LNCAP (cell line): ENCODE measurements at regions not wholly inside any gene's neighbourhood (a gene's known extent, or its start where the extent isn't known, plus 50 kb on each side); places are given as distances from the start of the nearest gene placed in this dataset.

Source experiments
- TF ChIP-seq, protein P1 (sequence below): fragments of 450-650 bp; IDR thresholded peaks from 2 replicates; pipeline ENCODE4 v1.5.1; 2017; ENCODE audit warnings: mild to moderate bottlenecking

DNA sequence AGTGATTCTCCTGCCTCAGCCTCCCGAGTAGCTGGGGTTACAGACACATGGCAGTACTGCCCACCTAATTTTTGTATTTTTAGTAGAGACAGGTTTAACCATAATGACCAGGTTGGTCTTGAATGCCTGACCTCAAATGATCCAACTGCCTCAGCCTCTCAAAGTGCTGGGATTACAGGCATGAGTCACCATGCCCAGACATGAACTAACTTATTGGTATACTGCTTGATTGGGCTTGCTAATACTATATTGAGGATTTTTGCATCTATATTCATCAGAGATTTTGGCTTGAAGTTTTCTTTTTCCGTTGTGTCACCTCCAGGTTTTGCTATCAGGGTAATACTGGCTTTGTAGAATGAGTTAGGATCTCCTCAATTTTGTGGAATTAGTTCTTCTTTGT lies 706.1 kb upstream of the HS6ST1 start:
- TF ChIP-seq, protein P1, sequence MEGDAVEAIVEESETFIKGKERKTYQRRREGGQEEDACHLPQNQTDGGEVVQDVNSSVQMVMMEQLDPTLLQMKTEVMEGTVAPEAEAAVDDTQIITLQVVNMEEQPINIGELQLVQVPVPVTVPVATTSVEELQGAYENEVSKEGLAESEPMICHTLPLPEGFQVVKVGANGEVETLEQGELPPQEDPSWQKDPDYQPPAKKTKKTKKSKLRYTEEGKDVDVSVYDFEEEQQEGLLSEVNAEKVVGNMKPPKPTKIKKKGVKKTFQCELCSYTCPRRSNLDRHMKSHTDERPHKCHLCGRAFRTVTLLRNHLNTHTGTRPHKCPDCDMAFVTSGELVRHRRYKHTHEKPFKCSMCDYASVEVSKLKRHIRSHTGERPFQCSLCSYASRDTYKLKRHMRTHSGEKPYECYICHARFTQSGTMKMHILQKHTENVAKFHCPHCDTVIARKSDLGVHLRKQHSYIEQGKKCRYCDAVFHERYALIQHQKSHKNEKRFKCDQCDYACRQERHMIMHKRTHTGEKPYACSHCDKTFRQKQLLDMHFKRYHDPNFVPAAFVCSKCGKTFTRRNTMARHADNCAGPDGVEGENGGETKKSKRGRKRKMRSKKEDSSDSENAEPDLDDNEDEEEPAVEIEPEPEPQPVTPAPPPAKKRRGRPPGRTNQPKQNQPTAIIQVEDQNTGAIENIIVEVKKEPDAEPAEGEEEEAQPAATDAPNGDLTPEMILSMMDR: no peak

DNA sequence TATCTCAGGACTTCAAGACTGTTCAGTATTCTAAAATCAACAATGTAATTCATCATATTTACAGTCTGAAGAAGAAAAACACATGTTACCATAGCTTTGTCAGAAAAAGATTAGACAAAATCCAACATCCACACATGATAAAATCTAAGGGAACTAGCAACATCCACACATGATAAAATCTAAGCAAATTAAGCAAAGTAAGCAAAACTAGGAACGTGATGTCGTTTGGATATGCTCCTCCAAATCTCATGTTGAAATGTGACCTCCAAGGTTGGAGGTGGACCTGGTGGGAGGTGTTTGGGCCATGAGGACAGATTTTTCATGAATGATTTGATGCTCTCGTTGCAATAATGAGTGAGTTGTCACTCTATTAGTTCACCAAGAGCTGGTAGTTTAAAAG lies 717.3 kb upstream of the HS6ST1 start:
- TF ChIP-seq, protein P1: no peak

DNA sequence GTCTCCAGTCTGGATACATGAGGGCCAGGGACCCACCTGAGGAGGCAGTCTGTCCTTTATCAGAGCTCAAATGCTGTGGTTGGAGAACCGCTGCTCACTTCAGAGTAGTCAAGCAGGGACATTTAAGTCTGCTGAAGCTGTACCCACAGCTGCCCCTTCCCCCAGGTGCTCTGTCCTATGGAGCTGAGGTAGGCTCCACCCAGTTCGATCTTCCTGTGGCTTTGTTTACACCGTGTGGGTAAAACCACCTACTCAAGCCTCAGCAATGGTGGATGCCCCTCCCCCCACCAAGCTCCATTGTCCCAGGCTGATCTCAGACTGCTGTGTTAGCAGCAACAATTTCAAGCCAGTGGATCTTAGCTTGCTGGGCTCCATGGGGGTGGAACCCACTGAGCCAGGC lies 731.4 kb upstream of the HS6ST1 start:
- TF ChIP-seq, protein P1: no peak

DNA sequence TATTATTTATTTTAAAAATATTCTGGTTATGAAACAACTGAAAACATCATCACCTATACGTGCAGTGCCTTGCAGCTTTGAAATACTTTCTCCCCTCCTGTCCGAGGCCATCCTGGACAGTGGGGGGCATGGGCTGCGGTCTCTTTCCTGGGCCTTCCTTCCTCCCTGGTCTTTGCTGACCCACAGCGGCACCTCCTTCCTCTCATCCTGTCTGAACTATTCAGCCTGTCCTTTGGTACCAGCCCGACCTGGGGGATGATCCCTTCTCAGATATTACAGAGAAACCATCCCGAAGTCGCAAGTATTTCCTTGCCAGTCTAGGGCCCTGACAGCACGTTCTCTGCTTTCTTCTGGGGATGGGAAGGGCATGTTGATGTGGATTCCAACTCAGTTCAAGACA lies 736.6 kb upstream of the HS6ST1 start:
- TF ChIP-seq, protein P1: no peak

DNA sequence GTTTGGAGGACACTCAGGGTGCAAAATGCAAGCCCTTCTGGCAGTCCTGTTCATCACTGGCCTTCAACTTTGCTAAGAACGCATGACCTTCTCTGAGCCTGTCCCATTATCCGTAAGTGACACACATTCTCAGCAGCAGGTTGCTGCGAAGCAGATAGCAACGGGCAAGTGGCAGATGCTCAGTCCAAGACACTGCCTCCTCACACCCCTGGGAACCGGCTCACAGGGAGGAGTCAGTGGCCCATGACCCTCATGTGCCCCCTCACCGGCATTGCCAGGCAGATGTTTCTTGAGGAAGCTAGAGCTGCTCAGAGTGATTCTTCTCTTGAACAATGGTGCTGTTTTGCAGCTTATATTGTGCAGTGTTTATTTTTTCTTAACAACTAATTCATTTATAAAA lies 737.2 kb upstream of the HS6ST1 start:
- TF ChIP-seq, protein P1: no peak

DNA sequence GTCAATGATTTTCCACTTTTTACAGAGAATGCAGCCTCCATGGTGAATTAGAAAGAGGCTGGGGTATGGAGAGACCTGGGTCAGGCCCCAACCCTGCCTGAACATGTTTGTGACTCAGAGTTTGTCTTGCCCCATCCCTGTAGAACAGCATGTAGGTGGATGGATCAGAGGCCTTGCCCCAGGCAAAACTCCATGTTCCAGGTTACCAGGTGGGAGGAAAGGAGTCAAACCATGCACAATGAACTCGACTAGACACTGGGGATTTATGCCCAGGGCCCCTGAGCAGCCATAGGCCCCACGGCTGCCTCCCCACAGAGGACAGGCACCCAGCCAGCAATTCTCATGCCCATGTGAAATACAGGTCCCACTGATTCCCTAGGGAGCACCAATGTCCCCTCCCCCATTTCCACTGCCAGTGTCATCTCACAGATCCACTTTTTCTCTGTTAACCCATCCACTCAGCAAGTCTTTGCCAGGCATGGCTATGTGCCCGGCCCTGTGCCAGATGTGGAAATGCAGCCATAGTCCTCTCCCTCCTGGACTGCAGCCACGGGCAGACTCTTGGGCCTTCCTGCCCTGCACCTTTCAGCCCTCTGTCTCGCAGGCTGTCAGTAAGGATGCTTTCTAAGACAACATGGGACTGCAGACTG lies 737.8 kb upstream of the HS6ST1 start:
- TF ChIP-seq, protein P1: no peak

DNA sequence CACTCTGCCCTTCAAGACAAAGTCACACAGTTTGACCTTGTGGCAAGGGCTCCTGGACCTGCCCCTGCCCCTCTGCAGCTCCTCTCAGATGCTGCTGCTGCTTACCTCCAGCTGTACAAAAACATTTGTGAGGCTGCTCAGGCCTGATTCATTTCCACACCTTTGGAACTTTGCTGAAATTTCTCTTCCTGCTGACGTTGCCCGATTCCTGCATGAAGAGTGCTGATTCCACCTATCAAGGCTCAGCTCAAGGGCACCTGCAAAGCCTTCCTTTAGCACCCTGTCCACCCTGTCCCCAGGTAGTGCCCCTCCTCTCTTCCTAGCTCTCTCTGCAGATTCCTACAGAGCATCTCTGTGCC lies 738.3 kb upstream of the HS6ST1 start:
- TF ChIP-seq, protein P1: no peak

DNA sequence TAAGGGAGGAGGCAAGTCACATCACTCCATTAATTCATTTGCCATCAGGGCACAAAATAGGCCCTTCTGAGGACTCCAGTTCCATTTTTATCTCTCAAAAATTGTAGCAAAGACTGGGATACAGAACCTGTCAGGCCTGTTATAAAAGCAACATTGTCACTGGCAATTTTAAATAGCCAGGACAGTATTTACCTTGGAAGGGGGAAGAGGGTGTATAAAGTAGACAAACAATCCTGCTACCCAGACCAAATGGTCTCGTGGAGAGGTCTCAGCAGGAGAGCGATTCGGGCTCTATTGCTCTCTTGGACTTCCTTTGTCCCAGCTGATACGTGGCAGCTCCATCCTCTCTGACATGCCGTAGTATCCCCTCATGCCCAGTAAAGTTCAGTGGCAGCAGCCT lies 740.3 kb upstream of the HS6ST1 start:
- TF ChIP-seq, protein P1: no peak
